ENCODE measurements at regions not wholly inside any gene's neighbourhood (a gene's known extent, or its start where the extent isn't known, plus 50 kb on each side); places are given as distances from the start of the nearest gene placed in this dataset.
"Not testable (repeated sequence)": the region's sequence is repeated elsewhere in the genome, so short reads cannot be mapped to it uniquely, and the experiment has no call there.

DNA sequence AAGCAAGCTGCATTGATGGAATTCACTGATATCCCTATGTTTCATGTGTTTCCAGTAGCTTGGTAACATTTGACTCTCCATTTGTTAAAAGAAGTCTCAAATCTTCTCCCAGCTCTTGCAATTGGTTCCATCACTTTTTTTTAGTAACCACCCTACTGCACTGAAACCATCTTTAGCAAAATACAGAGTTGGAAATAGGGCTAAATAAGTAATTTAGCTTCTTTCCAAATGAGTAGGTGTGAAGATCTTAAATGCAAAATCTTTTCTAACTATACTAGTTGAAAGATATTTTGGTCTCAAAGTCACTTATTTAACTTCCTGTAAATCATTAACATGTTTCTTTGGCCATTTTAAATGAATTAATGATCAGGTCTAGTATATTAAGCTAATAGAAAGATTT lies 138.1 kb downstream of the DIRAS2 start:
- H3K27me3 ChIP-seq (ENCODE audit: insufficient read depth, low read length), result no peaks in the 10 kb centered on the region
- H3K9me3 ChIP-seq (ENCODE audit: low read depth, low read length), result no peaks in the 10 kb centered on the region
- H2AFZ ChIP-seq (ENCODE audit: low read length), result no peak overlapping the region
- H3K27ac ChIP-seq (ENCODE audit: low read depth, low read length), result no peak overlapping the region
- no peak overlapping the region for H3K4me2 ChIP-seq (ENCODE audit: insufficient read depth, low read length)
- DNase-seq (ENCODE audit: insufficient read length, low spot score, missing footprints), result no peak
- H3K36me3 ChIP-seq (ENCODE audit: insufficient read depth, low read length), result no peaks in the 10 kb centered on the region
- H3K79me2 ChIP-seq (ENCODE audit: insufficient read depth, low read length), result no peaks in the 10 kb centered on the region
- H4K20me1 ChIP-seq (ENCODE audit: insufficient read depth, low read length), result no peaks in the 10 kb centered on the region
- H3K4me3 ChIP-seq (ENCODE audit: insufficient read depth, low read length), result no peak overlapping the region
- H3K4me1 ChIP-seq (ENCODE audit: insufficient read depth, low read length), result no peaks in the 10 kb centered on the region
- TF ChIP-seq CTCF (IDR thresholded peaks at IDR 0.05; ENCODE audit: extremely low read depth, low read depth, low read length), result no peak

- no peak for TF ChIP-seq CTCF (IDR thresholded peaks at IDR 0.05; ENCODE audit: extremely low read depth, low read depth, low read length)
- no peak overlapping the region for H2AFZ ChIP-seq (ENCODE audit: low read length)
- no peaks in the 10 kb centered on the region for H3K36me3 ChIP-seq (ENCODE audit: insufficient read depth, low read length)
- no peaks in the 10 kb centered on the region for H3K27me3 ChIP-seq (ENCODE audit: insufficient read depth, low read length)
- no peak overlapping the region for H3K4me3 ChIP-seq (ENCODE audit: insufficient read depth, low read length)
- no peaks in the 10 kb centered on the region for H3K9me3 ChIP-seq (ENCODE audit: low read depth, low read length)
- H4K20me1 ChIP-seq (ENCODE audit: insufficient read depth, low read length), result no peaks in the 10 kb centered on the region
- no peaks in the 10 kb centered on the region for H3K79me2 ChIP-seq (ENCODE audit: insufficient read depth, low read length)
- H3K4me2 ChIP-seq (ENCODE audit: insufficient read depth, low read length), result no peak overlapping the region
- H3K27ac ChIP-seq (ENCODE audit: low read depth, low read length), result no peak overlapping the region
- no peak for DNase-seq (ENCODE audit: insufficient read length, low spot score, missing footprints)
- no peaks in the 10 kb centered on the region for H3K4me1 ChIP-seq (ENCODE audit: insufficient read depth, low read length)
Measured at GRCh38 chr9:90505695-90506094, 136.9 kb downstream of the DIRAS2 start.

DNA sequence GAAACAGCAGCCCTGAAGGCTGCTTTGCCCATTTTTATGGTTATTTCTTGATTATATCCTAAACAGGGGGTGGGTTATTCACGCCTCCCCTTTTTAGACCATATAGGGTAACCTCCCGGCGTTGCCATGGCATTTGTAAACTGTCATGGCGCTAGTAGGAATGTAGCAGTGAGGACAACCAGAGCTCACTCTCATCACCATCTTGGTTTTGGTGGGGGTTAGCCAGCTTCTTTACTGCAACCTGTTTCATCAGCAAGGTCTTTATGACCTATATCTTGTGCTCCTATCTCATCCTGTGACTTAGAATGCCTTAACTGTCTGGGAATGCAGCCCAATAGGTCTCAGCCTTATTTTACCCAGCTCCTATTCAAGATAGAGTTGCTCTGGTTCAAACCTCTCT lies 136.2 kb downstream of the DIRAS2 start:
- H3K79me2 ChIP-seq (ENCODE audit: insufficient read depth, low read length); H3K27me3 ChIP-seq (ENCODE audit: insufficient read depth, low read length); H3K4me3 ChIP-seq (ENCODE audit: insufficient read depth, low read length); H3K36me3 ChIP-seq (ENCODE audit: insufficient read depth, low read length); DNase-seq (ENCODE audit: insufficient read length, low spot score, missing footprints); H4K20me1 ChIP-seq (ENCODE audit: insufficient read depth, low read length); H3K4me2 ChIP-seq (ENCODE audit: insufficient read depth, low read length); H3K9me3 ChIP-seq (ENCODE audit: low read depth, low read length); H3K27ac ChIP-seq (ENCODE audit: low read depth, low read length); H3K4me1 ChIP-seq (ENCODE audit: insufficient read depth, low read length); H2AFZ ChIP-seq (ENCODE audit: low read length): not testable (repeated sequence)

- Histone ChIP-seq H3K79me2 (ENCODE audit: insufficient read depth, low read length) (no peaks in the 10 kb centered on the region), H4K20me1 (ENCODE audit: insufficient read depth, low read length) (no peaks in the 10 kb centered on the region), H3K36me3 (ENCODE audit: insufficient read depth, low read length) (no peaks in the 10 kb centered on the region), H3K9me3 (ENCODE audit: low read depth, low read length) (no peaks in the 10 kb centered on the region), H3K4me3 (ENCODE audit: insufficient read depth, low read length) (no peak overlapping the region), H2AFZ (ENCODE audit: low read length) (no peak overlapping the region), H3K27me3 (ENCODE audit: insufficient read depth, low read length) (no peaks in the 10 kb centered on the region), H3K4me1 (ENCODE audit: insufficient read depth, low read length) (no peaks in the 10 kb centered on the region), H3K4me2 (ENCODE audit: insufficient read depth, low read length) (no peak overlapping the region), H3K27ac (ENCODE audit: low read depth, low read length) (no peak overlapping the region)
- TF ChIP-seq CTCF (IDR thresholded peaks at IDR 0.05; ENCODE audit: extremely low read depth, low read depth, low read length), result no peak
- no peak for DNase-seq (ENCODE audit: insufficient read length, low spot score, missing footprints)
Measured at GRCh38 chr9:90507621-90508020, 135.0 kb downstream of the DIRAS2 start.

DNA sequence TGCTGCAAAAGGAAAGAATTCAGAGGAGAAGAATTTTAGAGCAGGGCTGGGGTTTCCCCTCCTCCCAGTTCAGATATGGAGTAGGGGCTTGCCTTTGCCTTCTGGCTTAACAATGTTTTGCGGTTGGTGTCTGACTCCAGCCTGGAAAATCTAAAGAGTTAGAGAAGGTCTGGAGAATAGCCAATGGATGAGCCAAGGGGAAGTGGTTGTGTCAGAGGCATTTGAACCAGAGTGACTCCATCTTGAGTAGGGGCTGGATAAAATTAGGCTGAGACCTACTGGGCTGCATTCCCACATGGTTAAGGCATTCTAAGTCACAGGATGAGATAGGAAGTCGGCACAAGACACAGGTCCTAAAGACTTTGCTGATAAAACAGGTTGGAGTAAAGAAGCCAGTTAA lies 133.7 kb downstream of the DIRAS2 start:
- no peak for TF ChIP-seq CTCF (IDR thresholded peaks at IDR 0.05; ENCODE audit: extremely low read depth, low read depth, low read length)
- H3K27me3 ChIP-seq (ENCODE audit: insufficient read depth, low read length), result no peaks in the 10 kb centered on the region
- no peak overlapping the region for H3K27ac ChIP-seq (ENCODE audit: low read depth, low read length)
- H3K9me3 ChIP-seq (ENCODE audit: low read depth, low read length), result no peaks in the 10 kb centered on the region
- no peak overlapping the region for H2AFZ ChIP-seq (ENCODE audit: low read length)
- no peaks in the 10 kb centered on the region for H4K20me1 ChIP-seq (ENCODE audit: insufficient read depth, low read length)
- H3K79me2 ChIP-seq (ENCODE audit: insufficient read depth, low read length), result no peaks in the 10 kb centered on the region
- no peak overlapping the region for H3K4me2 ChIP-seq (ENCODE audit: insufficient read depth, low read length)
- no peak overlapping the region for H3K4me3 ChIP-seq (ENCODE audit: insufficient read depth, low read length)
- no peaks in the 10 kb centered on the region for H3K36me3 ChIP-seq (ENCODE audit: insufficient read depth, low read length)
- no peaks in the 10 kb centered on the region for H3K4me1 ChIP-seq (ENCODE audit: insufficient read depth, low read length)
- DNase-seq (ENCODE audit: insufficient read length, low spot score, missing footprints), result no peak
